WTC11 (cell line): ENCODE measurements at regions not wholly inside any gene's neighbourhood (a gene's known extent, or its start where the extent isn't known, plus 50 kb on each side); places are given as distances from the start of the nearest gene placed in this dataset.
"Not testable (repeated sequence)": the region's sequence is repeated elsewhere in the genome, so short reads cannot be mapped to it uniquely, and the experiment has no call there.

ENCODE experiments used
- CREB1 ChIP-seq: sonication (generic); formaldehyde crosslinking; IDR thresholded peaks from 2 replicates; pipeline ENCODE4 v1.8.0; 2023; ENCODE audit warnings: mild to moderate bottlenecking, missing genetic modification reagents
- CTCF ChIP-seq: fragments of 200-600 bp; IDR thresholded peaks from 2 replicates; pipeline ENCODE4 v1.8.0; 2022; ENCODE audit warnings: antibody characterized with exemption
- ESRRA ChIP-seq: sonication (generic); formaldehyde crosslinking; IDR thresholded peaks from 2 replicates; pipeline ENCODE4 v1.8.1; 2022; ENCODE audit warnings: mild to moderate bottlenecking, missing genetic modification reagents, borderline replicate concordance
- FOXP1 ChIP-seq: sonication (generic); formaldehyde crosslinking; IDR thresholded peaks from 2 replicates; pipeline ENCODE4 v1.8.0; 2022; ENCODE audit warnings: missing genetic modification reagents, mild to moderate bottlenecking, moderate library complexity, borderline replicate concordance
- NFATC4 ChIP-seq: fragments of 250-450 bp; sonication (Bioruptor Pico); IDR thresholded peaks from 2 replicates; pipeline ENCODE4 v1.9.0; 2021; ENCODE audit warnings: mild to moderate bottlenecking
- USF2 ChIP-seq: sonication (generic); formaldehyde crosslinking; IDR thresholded peaks from 2 replicates; pipeline ENCODE4 v1.8.1; 2023; ENCODE audit warnings: mild to moderate bottlenecking, missing genetic modification reagents, moderate library complexity
- ZBTB43 ChIP-seq: sonication (generic); formaldehyde crosslinking; IDR thresholded peaks from 2 replicates; pipeline ENCODE4 v1.8.1; 2023; ENCODE audit warnings: mild to moderate bottlenecking, missing genetic modification reagents
- TF ChIP-seq, protein P1 (sequence below): sonication (generic); formaldehyde crosslinking; IDR thresholded peaks from 2 replicates; pipeline ENCODE4 v1.8.0; 2022; ENCODE audit warnings: mild to moderate bottlenecking, missing genetic modification reagents

- not testable (repeated sequence) for TF ChIP-seq CTCF; FOXP1 (CRISPR knock-in tag); NFATC4 (CRISPR knock-in tag); ZBTB43 (CRISPR knock-in tag); CREB1 (CRISPR knock-in tag); ESRRA; USF2
- TF ChIP-seq, protein P1, sequence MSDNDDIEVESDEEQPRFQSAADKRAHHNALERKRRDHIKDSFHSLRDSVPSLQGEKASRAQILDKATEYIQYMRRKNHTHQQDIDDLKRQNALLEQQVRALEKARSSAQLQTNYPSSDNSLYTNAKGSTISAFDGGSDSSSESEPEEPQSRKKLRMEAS (CRISPR knock-in tag), result not testable (repeated sequence)
Observed at GRCh38 chr4:66782751-66783150, 762.6 kb downstream of the CENPC start.
